ENCODE measurements at regions not wholly inside any gene's neighbourhood (a gene's known extent, or its start where the extent isn't known, plus 50 kb on each side); places are given as distances from the start of the nearest gene placed in this dataset.
"Not testable (repeated sequence)": the region's sequence is repeated elsewhere in the genome, so short reads cannot be mapped to it uniquely, and the experiment has no call there.

- DNase-seq (ENCODE audit: low spot score): not testable (repeated sequence)
These were observed 1352.2 kb upstream of the CDH18 start for GRCh38 chr5:21340233-21340632.

GRCh38 chr5:21336478-21336877 lies 1348.5 kb upstream of the CDH18 start:
- not testable (repeated sequence) for DNase-seq (ENCODE audit: low spot score)

GRCh38 chr5:21315376-21315775 lies 1327.4 kb upstream of the CDH18 start:
- not testable (repeated sequence) for DNase-seq (ENCODE audit: low spot score)

DNA sequence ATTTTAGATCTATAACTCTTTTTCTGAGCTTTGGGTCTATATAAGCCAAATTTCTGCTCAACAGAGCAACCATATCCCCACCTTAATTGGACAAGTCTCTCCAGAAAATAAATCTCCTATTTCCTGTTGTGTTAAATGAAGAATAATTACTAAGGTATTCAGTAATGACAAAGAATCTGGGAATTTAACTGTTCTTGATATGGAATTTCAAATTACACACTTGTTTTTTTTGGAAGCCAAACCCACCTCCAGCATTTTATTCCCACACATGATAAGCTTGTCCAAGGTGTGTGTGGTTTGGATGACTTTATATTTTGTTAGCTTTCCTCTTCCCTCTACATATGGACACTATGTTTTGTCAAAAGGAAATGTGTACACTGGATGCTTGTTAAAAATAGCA lies 1313.2 kb upstream of the CDH18 start:
- DNase-seq (ENCODE audit: low spot score): not testable (repeated sequence)

GRCh38 chr5:21274361-21274760 lies 1286.4 kb upstream of the CDH18 start:
- not testable (repeated sequence) for DNase-seq (ENCODE audit: low spot score)

GRCh38 chr5:21263361-21263760 lies 1275.4 kb upstream of the CDH18 start:
- DNase-seq (ENCODE audit: low spot score): no peak

DNA sequence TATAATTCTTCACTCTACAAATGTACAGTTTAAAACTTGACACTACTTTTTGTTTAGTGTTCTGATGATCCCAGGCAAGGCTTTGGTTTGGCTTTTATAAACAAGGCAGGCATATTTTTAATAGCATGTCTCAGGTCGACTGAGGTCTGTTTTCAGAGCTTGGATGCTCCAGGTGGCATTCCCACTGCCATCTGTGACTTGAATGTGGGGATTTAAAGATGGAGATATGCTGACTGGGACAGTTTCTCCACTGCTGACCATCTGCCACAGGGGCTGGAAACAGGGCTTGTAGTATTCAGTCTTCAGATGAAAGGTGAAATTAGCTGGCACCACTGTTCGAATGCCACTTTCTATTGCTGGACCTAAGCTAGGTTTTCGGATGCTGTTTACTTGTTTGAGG lies 1266.2 kb upstream of the CDH18 start:
- DNase-seq (ENCODE audit: low spot score): no peak

GRCh38 chr5:21244982-21245381 lies 1257.0 kb upstream of the CDH18 start:
- DNase-seq (ENCODE audit: low spot score): peak; percentile 41

DNA sequence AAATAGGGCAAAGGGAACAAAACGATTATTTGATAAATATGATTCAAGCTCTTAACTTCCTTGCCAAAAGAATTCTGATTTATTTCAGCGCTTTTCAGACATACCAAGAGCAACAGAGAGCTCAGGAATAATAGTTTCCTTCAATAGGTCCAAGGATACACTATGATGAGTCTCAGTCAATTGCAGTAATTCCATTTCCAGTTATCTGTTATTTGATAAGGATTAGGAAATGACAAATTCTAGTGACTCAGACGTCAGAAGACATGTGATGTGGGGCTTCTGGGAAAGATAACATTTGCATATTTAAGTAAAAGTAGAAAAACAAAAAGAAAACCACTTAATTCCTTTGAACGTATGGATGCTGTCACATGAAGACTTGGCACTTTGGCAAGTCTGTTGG lies 1250.8 kb upstream of the CDH18 start:
- no peak for DNase-seq (ENCODE audit: low spot score)

DNA sequence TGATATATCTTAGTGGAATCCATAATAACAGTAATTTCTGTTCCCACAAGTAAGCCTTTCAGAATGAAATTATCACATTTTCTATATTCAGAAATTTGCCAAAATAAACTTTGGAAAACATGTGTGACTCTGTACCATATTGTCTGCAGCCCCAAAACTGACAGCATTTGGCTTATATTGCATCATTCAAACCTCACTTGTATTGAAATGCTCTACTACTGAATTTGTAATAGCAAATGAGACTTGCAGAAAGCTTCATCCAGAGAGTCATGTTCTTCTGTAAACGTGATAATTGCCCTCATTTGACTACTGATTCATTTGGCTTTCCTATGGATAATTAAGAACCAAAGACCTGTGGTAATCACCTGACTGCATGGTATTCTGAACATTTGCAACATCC lies 1249.5 kb upstream of the CDH18 start:
- DNase-seq (ENCODE audit: low spot score): no peak

DNA sequence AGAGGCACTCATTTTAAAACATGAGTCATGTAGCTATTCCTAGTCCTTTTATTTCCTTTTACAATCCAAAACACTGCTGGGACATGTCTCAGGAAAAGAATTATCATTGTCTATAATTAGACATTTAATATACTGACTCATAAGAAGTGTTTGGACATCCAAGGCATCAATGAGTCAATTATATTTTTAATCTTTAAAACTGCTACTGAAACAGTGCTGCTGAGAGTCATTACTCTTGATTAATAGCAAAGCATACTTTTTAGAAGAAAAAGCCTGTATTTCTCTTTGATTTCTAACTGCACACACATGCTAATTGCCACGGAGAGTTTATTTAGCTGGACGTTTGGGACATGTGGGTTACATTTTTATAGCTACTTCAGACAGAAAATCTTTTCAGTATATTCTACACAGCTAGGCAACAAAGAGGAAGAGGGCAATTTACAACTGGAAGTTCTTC lies 1249.0 kb upstream of the CDH18 start:
- no peak for DNase-seq (ENCODE audit: low spot score)

GRCh38 chr5:21236104-21236503 lies 1248.1 kb upstream of the CDH18 start:
- no peak for DNase-seq (ENCODE audit: low spot score)

DNA sequence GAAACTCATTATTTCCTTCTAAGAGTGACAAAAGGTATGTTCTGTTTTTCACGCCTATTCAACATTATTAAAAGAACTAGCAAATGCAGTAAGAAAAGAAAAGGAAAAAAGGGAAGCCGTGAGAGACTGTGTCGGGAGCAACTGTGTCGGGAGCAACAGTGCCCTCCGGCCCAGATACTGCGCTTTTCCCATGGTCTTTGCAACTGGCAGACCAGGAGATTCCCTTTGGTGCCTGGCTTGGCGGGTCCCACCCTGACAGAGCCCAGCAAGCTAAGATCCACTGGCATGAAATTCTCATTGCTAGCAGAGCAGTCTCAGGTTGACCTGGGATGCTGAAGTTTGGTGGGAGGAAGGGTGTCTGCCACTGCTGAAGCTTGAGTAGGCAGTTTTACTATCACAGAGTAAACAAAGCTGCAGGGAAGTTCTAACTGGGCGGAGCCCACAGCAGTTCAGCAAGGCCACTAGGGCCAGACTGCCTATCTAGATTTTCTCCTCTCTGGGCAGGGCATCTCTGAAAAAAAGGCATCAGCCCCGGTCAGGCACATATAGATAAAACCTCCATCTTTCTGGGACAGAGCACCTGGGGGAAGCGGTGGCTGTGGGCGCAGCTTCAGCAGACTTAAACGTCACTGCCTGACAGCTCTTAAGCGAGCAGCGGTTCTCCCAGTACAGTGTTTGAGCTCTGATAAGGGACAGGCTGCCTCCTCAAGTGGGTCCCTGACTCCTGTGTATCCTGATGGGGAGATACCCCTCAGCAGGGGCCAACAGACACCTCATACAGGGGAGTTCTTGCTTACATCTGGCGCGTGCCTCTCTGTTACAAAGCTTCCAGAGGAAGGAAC lies 1237.4 kb upstream of the CDH18 start:
- no peak for DNase-seq (ENCODE audit: low spot score)

DNA sequence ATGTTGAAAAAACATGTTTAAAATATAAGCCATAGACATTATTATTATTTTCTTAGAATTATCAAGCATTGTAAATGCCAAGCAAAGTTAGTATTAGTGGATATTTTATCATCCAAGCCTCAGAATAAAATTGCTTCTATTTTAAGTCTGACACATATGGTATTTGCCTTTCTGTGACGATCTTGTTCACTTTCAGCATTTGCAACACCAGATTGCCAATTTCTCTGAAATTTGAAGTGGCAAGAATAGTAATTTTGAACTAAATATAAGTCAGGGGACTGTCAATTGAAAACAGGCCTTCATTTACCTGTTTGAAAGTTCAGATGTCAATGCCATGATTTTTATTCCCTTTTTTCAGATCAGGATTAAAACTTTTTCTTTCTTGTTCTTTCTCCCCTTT lies 1233.6 kb upstream of the CDH18 start:
- DNase-seq (ENCODE audit: low spot score): no peak

- no peak for DNase-seq (ENCODE audit: low spot score)
These were observed 1232.0 kb upstream of the CDH18 start for GRCh38 chr5:21219966-21220365.

DNA sequence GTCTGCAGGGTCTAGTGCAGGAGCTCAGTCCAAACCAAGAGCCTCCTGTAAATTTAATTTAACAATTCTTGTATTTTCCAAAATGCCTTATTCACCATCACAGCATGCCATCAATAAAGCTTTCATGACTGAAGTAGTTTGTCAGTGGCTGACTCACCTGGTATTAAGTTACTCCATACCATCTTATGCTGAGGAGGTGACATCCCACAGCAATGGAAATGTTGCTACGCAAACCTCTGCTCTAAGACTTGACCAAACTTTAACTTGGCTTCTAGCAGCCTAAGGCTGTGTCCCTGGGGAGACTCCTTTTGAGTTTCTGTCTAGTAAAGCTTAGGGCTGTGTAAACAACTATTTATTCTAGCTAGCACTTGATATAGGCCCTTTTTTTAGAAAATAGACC lies 1231.3 kb upstream of the CDH18 start:
- DNase-seq (ENCODE audit: low spot score): peak; percentile 23

GRCh38 chr5:21212026-21212425 lies 1224.0 kb upstream of the CDH18 start:
- no peak for DNase-seq (ENCODE audit: low spot score)

- DNase-seq (ENCODE audit: low spot score): no peak
These were observed 1221.4 kb upstream of the CDH18 start for GRCh38 chr5:21209409-21209808.

GRCh38 chr5:21199087-21199486 lies 1211.1 kb upstream of the CDH18 start:
- DNase-seq (ENCODE audit: low spot score): no peak

DNA sequence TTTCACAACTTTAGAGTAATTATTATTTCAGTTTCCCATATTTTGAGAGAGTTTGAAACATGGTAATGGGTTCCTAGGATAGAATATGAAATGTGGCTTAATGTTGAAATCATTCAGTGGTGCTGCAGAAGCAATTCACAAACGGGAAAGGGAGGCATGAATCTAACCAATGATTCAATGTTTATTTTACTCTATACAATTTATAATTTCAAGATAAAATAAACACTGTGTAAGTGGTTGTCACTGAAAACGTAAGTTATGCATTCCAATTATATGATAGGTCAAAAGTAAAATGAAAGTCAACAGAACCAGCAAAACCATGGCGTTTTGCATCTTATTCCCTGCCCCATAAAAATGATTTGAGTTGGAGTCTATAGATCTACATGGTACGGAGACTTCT lies 1207.1 kb upstream of the CDH18 start:
- DNase-seq (ENCODE audit: low spot score): no peak

DNA sequence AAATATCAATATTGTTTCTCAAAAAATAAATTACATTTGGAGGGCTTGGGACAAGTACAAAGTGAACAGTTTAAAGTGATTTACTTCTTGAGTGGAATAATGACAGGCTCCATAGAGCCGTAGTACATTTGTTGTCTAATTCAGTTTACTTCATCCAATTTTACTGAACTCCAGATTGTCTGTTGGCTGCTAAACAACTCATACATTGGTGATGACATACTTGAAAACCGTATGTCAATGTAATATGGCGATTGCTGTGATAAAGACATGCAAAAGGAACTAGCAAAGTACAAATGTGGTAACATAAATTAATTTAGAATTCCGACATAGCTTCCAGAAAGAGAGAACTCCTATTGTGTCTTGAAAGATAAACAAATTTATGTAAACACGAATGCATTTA lies 1197.5 kb upstream of the CDH18 start:
- no peak for DNase-seq (ENCODE audit: low spot score)

DNA sequence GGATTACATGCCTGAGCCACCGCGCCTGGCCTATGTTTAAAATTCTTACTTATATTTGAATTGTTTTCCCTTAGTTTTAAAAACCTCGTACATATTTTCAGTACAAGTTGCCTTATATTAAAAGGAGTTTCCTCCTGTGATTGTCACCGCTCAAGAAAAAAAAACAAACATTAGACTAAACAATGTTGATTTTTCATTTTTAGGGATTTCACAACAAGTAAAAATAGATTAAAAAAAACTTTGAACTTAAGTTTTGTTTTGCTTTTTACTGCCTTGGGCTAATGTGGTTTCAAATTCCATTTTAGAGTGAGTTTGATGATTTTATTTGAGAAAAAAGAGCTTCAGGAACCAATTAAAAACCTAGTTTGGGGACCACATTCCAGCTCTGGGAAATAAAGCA lies 1196.6 kb upstream of the CDH18 start:
- DNase-seq (ENCODE audit: low spot score): no peak

- DNase-seq (ENCODE audit: low spot score): no peak
These were observed 1193.7 kb upstream of the CDH18 start for GRCh38 chr5:21181609-21182125.

DNA sequence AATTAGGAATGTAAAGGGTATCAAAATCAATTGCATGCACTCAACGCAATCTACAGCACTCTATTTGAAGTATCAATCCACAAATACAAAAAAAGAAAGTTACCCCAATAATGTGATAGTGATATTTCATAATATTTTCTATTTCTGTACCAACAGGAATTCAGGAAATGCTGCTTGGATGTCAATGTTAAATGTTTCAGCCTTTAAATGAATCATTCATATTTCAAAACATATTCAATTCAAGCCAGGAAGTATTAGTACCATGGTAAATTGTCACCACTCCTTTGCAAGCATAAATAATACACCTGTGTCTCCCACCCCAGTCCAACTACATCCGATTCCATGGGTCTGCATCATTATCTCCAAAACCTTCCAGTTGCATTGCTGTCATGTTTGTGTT lies 1185.5 kb upstream of the CDH18 start:
- no peak for DNase-seq (ENCODE audit: low spot score)

Measured in iPS-NIHi11 (cell line).